GM12878 (cell line): ENCODE measurements at regions not wholly inside any gene's neighbourhood (a gene's known extent, or its start where the extent isn't known, plus 50 kb on each side); places are given as distances from the start of the nearest gene placed in this dataset.

ENCODE experiments used
- BCL11A ChIP-seq: IDR thresholded peaks from 2 replicates; pipeline ENCODE4 v1.6.1; 2011; ENCODE audit warnings: low read depth, low read length
- CEBPB ChIP-seq, 2 experiments: fragments of 150-350 bp in 1 of 2; IDR thresholded peaks; 2 replicates each; pipeline ENCODE4 v1.6.1; 2012 to 2014; ENCODE audit warnings: low read depth in 2 of 2, low read length in 2 of 2, borderline replicate concordance in 1 of 2, inconsistent platforms in 1 of 2
- CHD4 ChIP-seq: fragments of 200-600 bp; sonication (generic); IDR thresholded peaks from 2 replicates; pipeline ENCODE4 v1.6.1; 2016; ENCODE audit warnings: mild to moderate bottlenecking
- CREB1 ChIP-seq: IDR thresholded peaks from 2 replicates; pipeline ENCODE4 v1.6.1; 2012; ENCODE audit warnings: low read depth, mild to moderate bottlenecking, inconsistent platforms
- ESRRA ChIP-seq: IDR thresholded peaks from 2 replicates; pipeline ENCODE4 v1.6.1; 2012; ENCODE audit warnings: mild to moderate bottlenecking, low read length, improper control_type of control experiment
- FOXK2 ChIP-seq: fragments of 450-650 bp; IDR thresholded peaks from 2 replicates; pipeline ENCODE4 v1.6.1; 2017; ENCODE audit warnings: mild to moderate bottlenecking, moderate library complexity
- GATAD2B ChIP-seq: fragments of 450-650 bp; conservative IDR thresholded peaks from 2 replicates; pipeline ENCODE4 v1.6.1; 2017; ENCODE audit warnings: low read depth, mild to moderate bottlenecking, moderate library complexity
- IKZF2 ChIP-seq, 2 experiments: fragments of 450-650 bp; IDR thresholded peaks; 2 replicates each; pipeline ENCODE4 v1.6.1; 2017; ENCODE audit warnings: mild to moderate bottlenecking in 2 of 2, moderate library complexity in 2 of 2
- KLF5 ChIP-seq: fragments of 450-650 bp; IDR thresholded peaks from 2 replicates; pipeline ENCODE4 v1.6.1; 2014; ENCODE audit warnings: mild to moderate bottlenecking; ENCODE audit not compliant: partially characterized antibody
- PRDM15 ChIP-seq: fragments of 450-650 bp; formaldehyde crosslinking; IDR thresholded peaks from 2 replicates; pipeline ENCODE4 v1.4.0; 2020; ENCODE audit warnings: mild to moderate bottlenecking, moderate library complexity
- RAD51 ChIP-seq: fragments of 450-650 bp; IDR thresholded peaks from 2 replicates; pipeline ENCODE4 v1.6.1; 2016; ENCODE audit warnings: moderate library complexity, mild to moderate bottlenecking, inconsistent platforms
- RELA ChIP-seq: fragments of 450-650 bp; IDR thresholded peaks from 2 replicates; pipeline ENCODE4 v1.8.0; 2014; ENCODE audit warnings: borderline replicate concordance; ENCODE audit not compliant: partially characterized antibody
- REST ChIP-seq: IDR thresholded peaks from 2 replicates; pipeline ENCODE4 v1.6.1; 2012; ENCODE audit warnings: mild to moderate bottlenecking, low read depth, low read length
- SIN3A ChIP-seq: IDR thresholded peaks from 2 replicates; pipeline ENCODE4 v1.6.1; 2012; ENCODE audit warnings: low read depth, low read length, improper control_type of control experiment
- SMARCA5 ChIP-seq: fragments of 450-650 bp; IDR thresholded peaks from 2 replicates; pipeline ENCODE4 v1.6.1; 2017; ENCODE audit warnings: mild to moderate bottlenecking
- TARDBP ChIP-seq: IDR thresholded peaks from 2 replicates; pipeline ENCODE4 v1.6.1; 2016; ENCODE audit warnings: borderline replicate concordance
- USF2 ChIP-seq: IDR thresholded peaks from 2 replicates; pipeline ENCODE4 v1.6.1; 2011; ENCODE audit warnings: low read depth, low read length, improper control_type of control experiment, borderline replicate concordance
- YBX1 ChIP-seq: fragments of 450-650 bp; IDR thresholded peaks from 2 replicates; pipeline ENCODE4 v1.6.1; 2016; ENCODE audit warnings: antibody characterized with exemption
- ZSCAN29 ChIP-seq: fragments of 450-650 bp; IDR thresholded peaks from 2 replicates; pipeline ENCODE4 v1.6.1; 2017; ENCODE audit warnings: mild to moderate bottlenecking, moderate library complexity
- ZZZ3 ChIP-seq: IDR thresholded peaks from 2 replicates; pipeline ENCODE4 v1.6.1; 2011; ENCODE audit warnings: low read depth; ENCODE audit not compliant: control insufficient read depth, insufficient read length
- TF ChIP-seq, protein P1 (sequence below): fragments of 450-650 bp; IDR thresholded peaks from 2 replicates; pipeline ENCODE4 v1.6.1; 2016; ENCODE audit warnings: mild to moderate bottlenecking
- TF ChIP-seq, protein P2 (sequence below): IDR thresholded peaks from 2 replicates; pipeline ENCODE4 v1.6.1; 2012; ENCODE audit warnings: low read depth, low read length, improper control_type of control experiment

GRCh38 chr14:50045039-50045711, 71.2 kb downstream of the VCPKMT start (continued):
- TF ChIP-seq REST (no peak), SIN3A (no peak), BCL11A (0 out of 2 replicates have a peak, but pooled peaks have one; percentile 27), TARDBP (no peak), KLF5 (no peak), SMARCA5 (no peak), CEBPB (IDR thresholded peaks at IDR 0.05; ENCODE audit: borderline replicate concordance in 1 of 2, low read depth in 2 of 2, low read length in 2 of 2) (no peak), RELA (no peak), YBX1 (no peak), CHD4 (no peak), RAD51 (0 out of 2 replicates have a peak, but pooled peaks have one; percentile 16), USF2 (no peak), ESRRA (no peak), FOXK2 (no peak; the same call in 1 of the 2 replicates), ZZZ3 (no peak), CREB1 (peak; percentile 24; the same call in 1 of the 2 replicates), IKZF2 (IDR thresholded peaks at IDR 0.05) (peak; percentile 62; a peak in 3 of 4 replicates), PRDM15 (CRISPR knock-in tag) (no peak), ZSCAN29 (no peak), GATAD2B (no peak)
- TF ChIP-seq, protein P1, sequence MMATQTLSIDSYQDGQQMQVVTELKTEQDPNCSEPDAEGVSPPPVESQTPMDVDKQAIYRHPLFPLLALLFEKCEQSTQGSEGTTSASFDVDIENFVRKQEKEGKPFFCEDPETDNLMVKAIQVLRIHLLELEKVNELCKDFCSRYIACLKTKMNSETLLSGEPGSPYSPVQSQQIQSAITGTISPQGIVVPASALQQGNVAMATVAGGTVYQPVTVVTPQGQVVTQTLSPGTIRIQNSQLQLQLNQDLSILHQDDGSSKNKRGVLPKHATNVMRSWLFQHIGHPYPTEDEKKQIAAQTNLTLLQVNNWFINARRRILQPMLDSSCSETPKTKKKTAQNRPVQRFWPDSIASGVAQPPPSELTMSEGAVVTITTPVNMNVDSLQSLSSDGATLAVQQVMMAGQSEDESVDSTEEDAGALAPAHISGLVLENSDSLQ = peak; percentile 14; the same call in 1 of the 2 replicates
- TF ChIP-seq, protein P2, sequence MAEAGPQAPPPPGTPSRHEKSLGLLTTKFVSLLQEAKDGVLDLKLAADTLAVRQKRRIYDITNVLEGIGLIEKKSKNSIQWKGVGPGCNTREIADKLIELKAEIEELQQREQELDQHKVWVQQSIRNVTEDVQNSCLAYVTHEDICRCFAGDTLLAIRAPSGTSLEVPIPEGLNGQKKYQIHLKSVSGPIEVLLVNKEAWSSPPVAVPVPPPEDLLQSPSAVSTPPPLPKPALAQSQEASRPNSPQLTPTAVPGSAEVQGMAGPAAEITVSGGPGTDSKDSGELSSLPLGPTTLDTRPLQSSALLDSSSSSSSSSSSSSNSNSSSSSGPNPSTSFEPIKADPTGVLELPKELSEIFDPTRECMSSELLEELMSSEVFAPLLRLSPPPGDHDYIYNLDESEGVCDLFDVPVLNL = no peak
